GM21423 (cell line): ENCODE measurements at regions not wholly inside any gene's neighbourhood (a gene's known extent, or its start where the extent isn't known, plus 50 kb on each side); places are given as distances from the start of the nearest gene placed in this dataset.

Experiments used
- ATAC-seq: cut with Tn5 transposase; IDR thresholded peaks from one replicate; pipeline ENCODE4 v1.9.1; 2021; ENCODE audit warnings: mild to moderate bottlenecking, moderate library complexity; ENCODE audit not compliant: unreplicated experiment

- ATAC-seq: no peak
These were observed 804.6 kb downstream of the SLITRK6 start for GRCh38 chr13:84994582-84994981.

- no peak for ATAC-seq
These were observed 813.4 kb downstream of the SLITRK6 start for GRCh38 chr13:84985860-84986259.

GRCh38 chr13:84983321-84983720, 815.9 kb downstream of the SLITRK6 start:
- no peak for ATAC-seq

- no peak for ATAC-seq
These were observed 818.6 kb downstream of the SLITRK6 start for GRCh38 chr13:84980571-84980970.

- no peak for ATAC-seq
These were observed 820.4 kb downstream of the SLITRK6 start for GRCh38 chr13:84978851-84979250.

GRCh38 chr13:84973661-84974060, 825.6 kb downstream of the SLITRK6 start:
- ATAC-seq: no peak

GRCh38 chr13:84972907-84973306, 826.3 kb downstream of the SLITRK6 start:
- no peak for ATAC-seq

- ATAC-seq: no peak
These were observed 836.4 kb downstream of the SLITRK6 start for GRCh38 chr13:84962849-84963248.

- ATAC-seq: no peak
These were observed 837.0 kb downstream of the SLITRK6 start for GRCh38 chr13:84962141-84962750.

- ATAC-seq: no peak
These were observed 838.2 kb downstream of the SLITRK6 start for GRCh38 chr13:84961023-84961422.

- ATAC-seq: no peak
These were observed 839.4 kb downstream of the SLITRK6 start for GRCh38 chr13:84959818-84960217.

GRCh38 chr13:84954636-84955035, 844.6 kb downstream of the SLITRK6 start:
- no peak for ATAC-seq

GRCh38 chr13:84951128-84951527, 848.1 kb downstream of the SLITRK6 start:
- no peak for ATAC-seq

- no peak for ATAC-seq
These were observed 853.0 kb downstream of the SLITRK6 start for GRCh38 chr13:84946192-84946591.

- no peak for ATAC-seq
These were observed 858.4 kb downstream of the SLITRK6 start for GRCh38 chr13:84940798-84941197.

GRCh38 chr13:84940167-84940566, 859.1 kb downstream of the SLITRK6 start:
- no peak for ATAC-seq

GRCh38 chr13:84934911-84935310, 864.3 kb downstream of the SLITRK6 start:
- no peak for ATAC-seq

GRCh38 chr13:84933797-84934196, 865.4 kb downstream of the SLITRK6 start:
- ATAC-seq: no peak

- no peak for ATAC-seq
These were observed 868.0 kb downstream of the SLITRK6 start for GRCh38 chr13:84931264-84931663.

- no peak for ATAC-seq
These were observed 871.6 kb downstream of the SLITRK6 start for GRCh38 chr13:84927442-84928169.

GRCh38 chr13:84925443-84925842, 873.8 kb downstream of the SLITRK6 start:
- ATAC-seq: no peak

GRCh38 chr13:84923831-84924230, 875.4 kb downstream of the SLITRK6 start:
- ATAC-seq: no peak
